GM19351 (cell line): ENCODE measurements at regions not wholly inside any gene's neighbourhood (a gene's known extent, or its start where the extent isn't known, plus 50 kb on each side); places are given as distances from the start of the nearest gene placed in this dataset.
"Not testable (repeated sequence)": the region's sequence is repeated elsewhere in the genome, so short reads cannot be mapped to it uniquely, and the experiment has no call there.

Experiments
- ATAC-seq: cut with Tn5 transposase; IDR thresholded peaks from one replicate; pipeline ENCODE4 v1.9.1; 2021; ENCODE audit warnings: mild to moderate bottlenecking, moderate library complexity; ENCODE audit not compliant: unreplicated experiment

- ATAC-seq = no peak
Observed at GRCh38 chr6:92648364-92649086, 770.8 kb downstream of the EPHA7 start.

- no peak for ATAC-seq
Observed at GRCh38 chr6:92647630-92648029, 771.7 kb downstream of the EPHA7 start.

GRCh38 chr6:92644104-92644791, 775.1 kb downstream of the EPHA7 start:
- ATAC-seq = not testable (repeated sequence)

- ATAC-seq = no peak
Observed at GRCh38 chr6:92635553-92636153, 783.7 kb downstream of the EPHA7 start.

GRCh38 chr6:92634561-92634960, 784.8 kb downstream of the EPHA7 start:
- no peak for ATAC-seq

GRCh38 chr6:92623431-92623830, 795.9 kb downstream of the EPHA7 start:
- ATAC-seq = no peak

- no peak for ATAC-seq
Observed at GRCh38 chr6:92617721-92618120, 801.6 kb downstream of the EPHA7 start.

- ATAC-seq = no peak
Observed at GRCh38 chr6:92608751-92609150, 810.6 kb downstream of the EPHA7 start.

GRCh38 chr6:92593201-92593600, 826.2 kb downstream of the EPHA7 start:
- ATAC-seq = no peak

GRCh38 chr6:92589996-92590395, 829.4 kb downstream of the EPHA7 start:
- no peak for ATAC-seq

GRCh38 chr6:92588148-92588547, 831.2 kb downstream of the EPHA7 start:
- no peak for ATAC-seq

GRCh38 chr6:92587525-92587924, 831.8 kb downstream of the EPHA7 start:
- ATAC-seq = no peak

- ATAC-seq = no peak
Observed at GRCh38 chr6:92586236-92586977, 833.0 kb downstream of the EPHA7 start.

GRCh38 chr6:92582211-92582610, 837.1 kb downstream of the EPHA7 start:
- ATAC-seq = no peak

- ATAC-seq = no peak
Observed at GRCh38 chr6:92577077-92577719, 842.2 kb downstream of the EPHA7 start.

- no peak for ATAC-seq
Observed at GRCh38 chr6:92568541-92568940, 850.8 kb downstream of the EPHA7 start.

GRCh38 chr6:92566632-92567031, 852.7 kb downstream of the EPHA7 start:
- ATAC-seq = no peak

GRCh38 chr6:92564376-92564775, 855.0 kb downstream of the EPHA7 start:
- ATAC-seq = no peak

GRCh38 chr6:92559611-92560010, 859.7 kb downstream of the EPHA7 start:
- no peak for ATAC-seq

GRCh38 chr6:92559003-92559402, 860.4 kb downstream of the EPHA7 start:
- no peak for ATAC-seq

- no peak for ATAC-seq
Observed at GRCh38 chr6:92550501-92550900, 868.9 kb downstream of the EPHA7 start.
